Gastroesophageal sphincter (tissue), 3 donors: ENCODE measurements at regions not wholly inside any gene's neighbourhood (a gene's known extent, or its start where the extent isn't known, plus 50 kb on each side); places are given as distances from the start of the nearest gene placed in this dataset.

ENCODE experiments used
- CTCF ChIP-seq, 4 experiments: fragments of 200-600 bp in 2 of 4; fragments of 450-650 bp in 2 of 4; sonication (generic) in 1 of 4; IDR thresholded peaks; one replicate each; pipeline ENCODE4 v1.5.1; 2017 to 2019; ENCODE audit warnings: antibody characterized with exemption in 4 of 4, mild to moderate bottlenecking in 2 of 4, moderate library complexity in 2 of 4
- EP300 ChIP-seq: sonication (generic); formaldehyde crosslinking; IDR thresholded peaks from one replicate; pipeline ENCODE4 v1.6.1; 2017; ENCODE audit warnings: antibody characterized with exemption, mild to moderate bottlenecking
- POLR2AphosphoS5 ChIP-seq: sonication (generic); formaldehyde crosslinking; IDR thresholded peaks from one replicate; pipeline ENCODE4 v1.6.1; 2017; ENCODE audit warnings: antibody characterized with exemption

GRCh38 chr1:60463786-60464185, 390.2 kb upstream of the C1orf87 start:
- TF ChIP-seq CTCF (IDR thresholded peaks at IDR 0.05) (no peak), POLR2AphosphoS5 (no peak), EP300 (no peak)
